ENCODE measurements at regions not wholly inside any gene's neighbourhood (a gene's known extent, or its start where the extent isn't known, plus 50 kb on each side); places are given as distances from the start of the nearest gene placed in this dataset.

GRCh38 chr1:37127254-37127748 is 93.0 kb upstream of the GRIK3 start:
- Histone ChIP-seq H3K79me2 (ENCODE audit: insufficient read depth, low read depth) (no peaks in the 10 kb centered on the region), H2AFZ (ENCODE audit: low read depth) (no peak overlapping the region), H3K27ac (no peak overlapping the region), H3K27me3 (ENCODE audit: insufficient read depth, low read depth) (peaks cover 21% of the 10 kb centered on the region; the same call in 1 of the 2 replicates), H3K36me3 (ENCODE audit: insufficient read depth) (no peaks in the 10 kb centered on the region), H3K4me1 (ENCODE audit: low read depth, poor library complexity, severe bottlenecking) (no peaks in the 10 kb centered on the region), H4K20me1 (ENCODE audit: insufficient read depth) (no peaks in the 10 kb centered on the region), H3K4me3 (IDR thresholded peaks at IDR 0.05; ENCODE audit: insufficient read depth, low read depth, low read length) (no peak overlapping the region), H3K9ac (no peak overlapping the region), H3K4me2 (no peak overlapping the region)
- TF ChIP-seq CTCF (conservative IDR thresholded peaks at IDR 0.05; ENCODE audit: low read depth, low read length) = no peak

GRCh38 chr1:37128091-37128490 is 93.8 kb upstream of the GRIK3 start:
- Histone ChIP-seq H3K36me3 (ENCODE audit: insufficient read depth) (no peaks in the 10 kb centered on the region), H3K4me1 (ENCODE audit: low read depth, poor library complexity, severe bottlenecking) (no peaks in the 10 kb centered on the region), H2AFZ (ENCODE audit: low read depth) (no peak overlapping the region), H3K9ac (no peak overlapping the region), H3K27ac (no peak overlapping the region), H3K4me2 (no peak overlapping the region), H3K27me3 (ENCODE audit: insufficient read depth, low read depth) (peaks cover 25% of the 10 kb centered on the region; the same call in 1 of the 2 replicates), H4K20me1 (ENCODE audit: insufficient read depth) (no peaks in the 10 kb centered on the region), H3K79me2 (ENCODE audit: insufficient read depth, low read depth) (no peaks in the 10 kb centered on the region), H3K4me3 (IDR thresholded peaks at IDR 0.05; ENCODE audit: insufficient read depth, low read depth, low read length) (no peak overlapping the region)
- TF ChIP-seq CTCF (conservative IDR thresholded peaks at IDR 0.05; ENCODE audit: low read depth, low read length) = no peak

GRCh38 chr1:37130221-37130948 is 96.1 kb upstream of the GRIK3 start:
- H4K20me1 ChIP-seq (ENCODE audit: insufficient read depth) = no peaks in the 10 kb centered on the region
- no peak overlapping the region for H3K27ac ChIP-seq
- H3K4me3 ChIP-seq (IDR thresholded peaks at IDR 0.05; ENCODE audit: insufficient read depth, low read depth, low read length) = no peak overlapping the region
- H3K4me1 ChIP-seq (ENCODE audit: low read depth, poor library complexity, severe bottlenecking) = no peaks in the 10 kb centered on the region
- no peak for TF ChIP-seq CTCF (conservative IDR thresholded peaks at IDR 0.05; ENCODE audit: low read depth, low read length)
- H3K27me3 ChIP-seq (ENCODE audit: insufficient read depth, low read depth) = peaks cover 31% of the 10 kb centered on the region
- no peak overlapping the region for H3K4me2 ChIP-seq
- no peaks in the 10 kb centered on the region for H3K36me3 ChIP-seq (ENCODE audit: insufficient read depth)
- H2AFZ ChIP-seq (ENCODE audit: low read depth) = no peak overlapping the region
- H3K9ac ChIP-seq = no peak overlapping the region
- H3K79me2 ChIP-seq (ENCODE audit: insufficient read depth, low read depth) = no peaks in the 10 kb centered on the region

GRCh38 chr1:37131281-37131680 is 97.0 kb upstream of the GRIK3 start:
- Histone ChIP-seq H3K27me3 (ENCODE audit: insufficient read depth, low read depth) (peaks cover 34% of the 10 kb centered on the region), H3K4me1 (ENCODE audit: low read depth, poor library complexity, severe bottlenecking) (no peaks in the 10 kb centered on the region), H4K20me1 (ENCODE audit: insufficient read depth) (no peaks in the 10 kb centered on the region), H3K9ac (no peak overlapping the region), H3K4me2 (no peak overlapping the region), H3K27ac (no peak overlapping the region), H3K79me2 (ENCODE audit: insufficient read depth, low read depth) (no peaks in the 10 kb centered on the region), H3K4me3 (IDR thresholded peaks at IDR 0.05; ENCODE audit: insufficient read depth, low read depth, low read length) (no peak overlapping the region), H3K36me3 (ENCODE audit: insufficient read depth) (no peaks in the 10 kb centered on the region), H2AFZ (ENCODE audit: low read depth) (no peak overlapping the region)
- no peak for TF ChIP-seq CTCF (conservative IDR thresholded peaks at IDR 0.05; ENCODE audit: low read depth, low read length)
